ENCODE measurements at regions not wholly inside any gene's neighbourhood (a gene's known extent, or its start where the extent isn't known, plus 50 kb on each side); places are given as distances from the start of the nearest gene placed in this dataset.
"Not testable (repeated sequence)": the region's sequence is repeated elsewhere in the genome, so short reads cannot be mapped to it uniquely, and the experiment has no call there.

DNA sequence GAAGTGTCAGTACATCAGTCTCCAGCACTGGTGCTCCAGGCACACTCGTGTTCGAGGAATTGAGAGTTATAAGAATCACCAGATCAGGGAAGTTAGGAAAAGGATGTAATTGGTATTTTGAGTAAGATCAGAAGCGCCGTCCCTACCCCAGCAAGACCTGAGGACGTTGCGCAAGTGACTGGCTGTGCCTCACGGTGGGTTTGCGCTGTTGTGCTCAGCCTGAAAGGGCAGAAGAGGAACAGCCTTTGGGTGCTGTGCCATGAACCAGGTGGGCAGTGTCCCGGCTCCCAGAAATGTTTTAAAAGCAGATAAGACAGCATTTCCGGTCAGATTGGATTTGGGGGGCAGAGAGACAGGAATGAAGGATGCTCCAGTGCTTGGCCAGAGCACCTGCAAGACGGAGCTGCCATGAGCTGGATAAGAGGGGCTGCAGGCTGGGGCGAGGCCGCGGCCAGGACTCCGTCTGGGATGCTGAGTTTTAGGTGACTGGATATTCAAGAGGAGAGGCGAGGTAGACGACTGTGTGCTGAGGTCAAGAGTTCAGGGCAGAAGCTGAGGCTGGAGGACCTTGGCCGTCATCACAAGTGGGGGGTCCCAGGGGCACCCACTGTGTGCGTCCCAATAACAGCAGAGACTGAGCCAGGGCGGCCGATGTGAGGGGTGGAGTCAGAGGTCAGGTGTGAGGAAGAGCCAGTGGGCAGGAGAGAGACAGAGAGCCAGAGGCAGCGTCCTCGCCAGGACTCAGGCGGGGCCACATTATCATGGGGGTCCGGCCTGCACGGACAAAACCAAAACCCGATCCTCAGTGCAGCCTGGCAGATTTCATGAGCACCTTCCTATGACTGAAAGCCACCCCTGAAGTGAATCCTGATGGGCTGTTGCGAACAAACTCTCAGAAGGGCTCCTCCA, 77.7 kb upstream of the ALKAL2 start:
- no peak for DNase-seq

DNA sequence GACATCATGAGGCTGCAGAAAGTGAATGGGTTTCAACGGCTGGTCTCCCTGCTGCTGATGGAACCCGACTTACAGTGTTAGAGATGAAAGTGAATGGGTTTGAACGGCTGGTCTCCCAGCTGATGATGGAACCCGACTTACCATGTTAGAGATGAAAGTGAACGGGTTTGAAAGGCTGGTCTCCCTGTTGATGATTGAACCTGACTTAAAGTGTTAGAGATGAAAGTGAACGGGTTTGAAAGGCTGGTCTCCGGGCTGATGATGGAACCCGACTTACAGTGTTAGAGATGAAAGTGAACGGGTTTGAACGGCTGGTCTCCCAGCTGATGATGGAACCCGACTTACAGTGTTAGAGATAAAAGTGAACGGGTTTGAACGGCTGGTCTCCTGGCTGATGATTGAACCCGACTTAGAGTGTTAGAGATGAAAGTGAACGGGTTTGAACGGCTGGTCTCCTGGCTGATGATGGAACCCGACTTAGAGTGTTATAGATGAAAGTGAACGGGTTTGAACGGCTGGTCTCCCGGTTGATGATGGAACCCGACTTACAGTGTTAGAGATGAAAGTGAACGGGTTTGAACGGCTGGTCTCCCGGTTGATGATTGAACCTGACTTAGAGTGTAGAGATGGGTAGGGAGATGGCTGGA, 76.1 kb upstream of the ALKAL2 start:
- no peak for DNase-seq

DNA sequence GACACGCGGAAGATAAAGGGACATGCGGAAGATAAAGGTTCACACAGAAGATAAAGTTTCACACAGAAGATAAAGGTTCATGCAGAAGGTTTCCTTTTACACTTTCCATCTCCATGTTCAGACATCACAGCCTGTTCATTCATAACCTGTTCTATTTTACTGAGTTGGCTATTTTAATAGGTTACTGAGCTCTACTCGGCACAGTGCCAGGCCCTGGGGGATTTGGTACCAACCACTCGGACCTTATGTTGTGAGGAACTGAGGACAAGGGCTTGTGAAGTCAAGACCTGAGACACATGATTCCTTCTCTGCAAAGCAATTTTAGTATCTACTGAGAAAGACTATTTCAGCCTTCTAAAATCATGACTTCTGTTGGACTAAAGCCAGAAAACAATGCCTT, 75.0 kb upstream of the ALKAL2 start:
- DNase-seq: no peak

DNA sequence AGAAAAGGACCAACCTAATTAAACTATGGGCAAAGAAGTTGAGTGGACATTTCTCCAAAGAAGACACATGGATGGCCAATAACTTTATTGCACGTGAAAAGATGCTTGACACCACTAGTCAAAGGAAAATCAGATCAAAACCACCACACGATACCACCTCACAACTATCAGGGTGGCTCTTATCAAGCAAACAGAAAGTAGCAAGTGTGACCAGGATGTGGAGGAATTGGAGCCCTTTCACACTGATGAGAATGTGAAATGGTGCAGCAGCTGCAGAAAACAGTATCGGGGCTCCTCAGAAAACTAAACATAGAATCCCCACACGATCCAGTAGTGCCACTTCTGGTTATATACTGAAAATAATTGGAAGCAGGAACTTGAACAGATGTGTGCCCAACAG, 72.2 kb upstream of the ALKAL2 start:
- no peak for DNase-seq

DNA sequence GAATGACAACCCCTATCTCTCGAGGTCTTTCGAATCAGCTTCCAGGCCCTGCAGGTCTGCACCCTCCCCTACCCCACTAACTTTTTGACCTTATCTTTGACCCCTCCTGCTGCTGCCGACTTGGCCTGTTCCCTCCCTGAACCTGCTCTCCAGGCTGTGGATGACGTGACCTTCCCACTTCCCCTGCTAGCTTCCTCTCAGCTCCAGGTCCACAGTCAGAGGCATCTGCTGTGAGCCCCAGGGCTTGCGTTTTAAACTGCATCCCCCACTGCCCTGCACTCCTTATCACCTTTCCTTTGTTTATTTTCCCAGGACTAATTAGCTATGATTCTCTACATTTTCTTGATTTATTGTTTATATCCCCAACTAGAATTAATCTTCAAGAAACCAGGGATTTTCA, 71.2 kb upstream of the ALKAL2 start:
- no peak for DNase-seq

DNA sequence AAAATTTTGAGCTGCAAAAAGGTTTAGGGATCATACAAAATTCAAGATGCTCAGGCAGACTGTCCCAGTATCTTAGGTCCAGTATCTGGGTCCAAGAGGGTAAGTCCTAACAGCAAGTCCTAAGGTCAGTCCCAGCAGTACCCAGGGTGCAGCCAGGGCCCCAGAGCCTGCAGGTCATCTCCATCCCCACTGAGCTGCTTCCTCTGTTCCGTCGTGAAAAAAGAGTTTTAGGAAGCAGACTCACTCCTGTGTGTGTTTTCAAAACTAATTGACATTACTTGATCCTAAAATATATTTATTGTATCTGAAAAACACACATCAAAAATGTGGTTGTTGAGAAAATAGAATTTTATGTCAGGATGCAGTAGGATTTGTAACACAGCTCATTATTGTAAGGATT, 69.9 kb upstream of the ALKAL2 start:
- DNase-seq: no peak

DNA sequence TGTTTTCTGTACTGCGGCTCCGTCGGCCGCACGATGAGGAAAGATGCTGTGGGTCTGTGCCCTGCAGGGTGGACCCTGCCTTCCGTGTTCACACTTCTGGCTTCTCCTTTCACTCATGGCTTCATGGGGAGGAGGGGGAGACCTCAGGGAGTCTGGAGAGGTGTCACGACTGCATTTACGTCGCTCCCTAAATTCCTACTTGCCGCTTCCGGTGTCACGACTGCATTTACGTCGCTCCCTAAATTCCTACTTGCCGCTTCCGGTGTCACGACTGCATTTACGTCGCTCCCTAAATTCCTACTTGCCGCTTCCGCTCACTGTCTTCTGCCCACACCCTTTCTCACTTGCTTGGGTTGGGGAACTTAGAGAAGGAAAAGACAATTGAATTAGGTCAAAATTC, 68.4 kb upstream of the ALKAL2 start:
- DNase-seq: not testable (repeated sequence)

DNA sequence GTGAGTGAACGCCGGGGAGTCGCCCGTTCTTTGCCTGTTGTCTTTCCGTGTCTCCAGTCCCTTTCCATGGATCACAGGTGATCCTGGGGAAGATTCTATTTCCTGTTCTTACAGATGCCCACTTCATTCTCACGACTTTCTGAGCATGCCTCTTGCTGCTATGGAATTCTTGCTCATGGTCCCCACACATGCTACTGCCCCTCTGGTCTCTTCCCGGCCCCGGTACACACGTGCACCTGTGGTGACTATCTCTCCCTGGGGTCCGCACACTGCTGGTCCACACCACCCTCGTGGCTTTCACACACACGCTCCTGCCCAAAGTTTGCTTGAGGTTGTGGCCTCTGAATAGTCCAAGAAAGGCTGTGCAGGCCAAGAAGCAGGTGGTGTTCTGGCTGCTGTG, 67.9 kb upstream of the ALKAL2 start:
- no peak for DNase-seq

DNA sequence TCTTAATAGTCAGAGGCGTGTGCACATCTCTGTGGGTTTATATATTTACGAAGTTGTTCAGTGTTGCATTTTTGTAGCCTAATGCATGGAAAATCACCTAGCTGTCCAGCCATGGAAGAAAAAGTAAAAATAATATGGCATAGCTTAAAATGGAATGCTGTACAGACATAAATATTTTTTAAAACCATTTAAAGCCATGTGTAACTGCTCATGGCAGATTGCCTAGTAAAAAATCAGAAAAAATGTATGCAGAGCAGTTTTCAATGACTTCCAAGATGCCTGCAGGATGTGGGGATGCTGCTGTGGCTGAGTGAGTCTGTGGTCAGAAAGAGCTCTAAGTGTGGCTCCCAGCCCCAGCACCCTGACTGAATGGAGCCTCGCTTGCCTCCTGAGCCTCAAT, 64.8 kb upstream of the ALKAL2 start:
- DNase-seq: no peak

DNA sequence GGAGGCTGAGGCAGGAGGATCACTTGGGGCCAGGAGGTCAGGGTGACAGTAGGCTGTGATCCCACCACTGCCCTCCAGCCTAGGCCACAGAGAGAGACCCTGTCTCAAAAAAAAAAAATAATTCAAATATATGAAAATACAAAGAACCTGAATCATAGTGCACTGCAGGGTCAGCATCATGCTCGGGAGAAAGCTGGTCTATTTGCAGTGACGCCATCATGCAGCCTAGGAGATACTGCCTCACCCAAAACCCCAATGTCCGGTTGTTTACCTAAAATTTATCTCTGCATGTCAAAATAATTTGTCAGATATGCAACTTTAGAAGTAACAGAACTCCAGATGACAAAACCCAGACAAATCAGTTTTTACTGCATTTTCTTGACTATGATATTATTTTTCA, 61.5 kb upstream of the ALKAL2 start:
- DNase-seq: no peak

DNA sequence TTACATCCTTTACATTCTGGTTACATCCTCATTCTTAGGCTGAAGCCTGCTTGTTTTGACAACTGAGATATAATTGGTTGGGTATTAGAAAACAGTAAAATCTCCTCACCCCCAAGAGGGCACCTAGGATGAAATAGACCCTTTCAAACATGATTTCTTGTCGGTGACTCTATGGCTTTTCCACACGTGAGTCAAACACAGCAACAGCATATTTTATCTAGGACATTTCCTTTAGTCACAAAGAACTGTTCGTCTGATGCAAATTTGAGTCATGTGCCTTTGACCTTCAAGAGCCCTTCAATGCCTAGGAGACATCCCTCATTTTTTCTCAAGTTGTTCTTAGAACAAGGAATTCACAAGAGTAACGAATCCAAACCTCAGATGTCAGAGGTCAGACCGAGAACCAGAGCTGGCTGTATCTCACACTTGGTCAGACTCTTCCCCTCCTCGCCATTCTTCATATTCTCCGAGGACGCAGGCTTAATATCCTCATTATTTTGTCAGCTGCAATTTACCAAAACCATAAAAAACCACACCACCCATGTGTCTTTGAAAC, 60.5 kb upstream of the ALKAL2 start:
- no peak for DNase-seq

DNA sequence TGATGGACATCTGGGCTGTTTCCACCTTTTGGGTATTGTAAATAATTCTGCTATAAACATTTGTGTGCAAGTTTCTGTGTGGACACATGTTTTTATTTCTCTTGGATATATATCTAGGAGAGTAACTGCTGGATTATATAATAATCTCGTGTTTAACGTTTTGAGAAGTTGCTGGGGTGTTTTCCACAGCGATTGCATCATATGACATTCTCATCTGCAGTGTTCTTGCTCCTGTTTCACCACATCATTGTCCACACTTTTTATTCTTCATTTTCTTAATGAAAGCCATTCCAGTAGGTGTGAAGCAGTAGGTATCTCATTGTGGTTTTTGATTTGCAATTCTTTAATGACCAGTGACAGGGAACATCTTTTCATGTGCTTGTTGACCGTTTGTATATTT, 56.9 kb upstream of the ALKAL2 start:
- no peak for DNase-seq

DNA sequence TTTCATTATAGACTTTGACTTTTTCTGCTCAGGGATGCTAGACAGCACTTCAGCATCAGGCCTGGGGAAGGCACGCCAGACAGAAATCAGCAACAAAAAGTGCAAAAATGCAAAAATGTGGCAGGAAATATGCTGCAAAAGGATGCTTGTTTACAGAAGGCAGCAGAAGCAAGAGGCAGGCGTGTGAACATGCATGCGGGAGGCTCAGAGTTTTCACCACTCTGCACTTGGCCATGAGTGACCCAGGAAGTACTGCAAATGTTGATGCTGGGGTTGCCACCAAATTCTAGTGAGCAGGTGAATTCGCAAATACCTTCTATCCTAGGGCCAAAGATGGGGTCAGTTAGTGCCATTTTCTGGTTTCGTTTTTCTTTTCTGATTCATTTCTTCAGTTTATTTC, 55.5 kb upstream of the ALKAL2 start:
- no peak for DNase-seq

DNA sequence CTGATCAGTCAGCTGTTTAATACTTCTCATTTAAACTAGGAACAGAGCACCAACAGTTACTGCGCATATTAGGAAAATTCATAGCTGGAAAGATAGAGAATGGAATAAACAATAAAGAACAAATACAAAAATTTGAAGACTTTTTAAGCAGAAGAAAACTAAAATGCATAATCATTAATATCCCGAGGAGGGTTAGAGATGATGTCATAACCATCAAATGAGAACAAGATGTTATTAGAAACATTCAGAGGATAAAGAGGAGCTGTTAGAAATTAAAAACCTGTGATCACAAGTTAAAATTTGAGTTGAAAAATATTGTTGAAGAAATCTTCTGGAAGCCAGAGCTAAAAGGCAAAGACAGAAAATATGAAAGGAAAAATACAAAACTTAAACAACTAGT, 54.0 kb upstream of the ALKAL2 start:
- DNase-seq: no peak

DNA sequence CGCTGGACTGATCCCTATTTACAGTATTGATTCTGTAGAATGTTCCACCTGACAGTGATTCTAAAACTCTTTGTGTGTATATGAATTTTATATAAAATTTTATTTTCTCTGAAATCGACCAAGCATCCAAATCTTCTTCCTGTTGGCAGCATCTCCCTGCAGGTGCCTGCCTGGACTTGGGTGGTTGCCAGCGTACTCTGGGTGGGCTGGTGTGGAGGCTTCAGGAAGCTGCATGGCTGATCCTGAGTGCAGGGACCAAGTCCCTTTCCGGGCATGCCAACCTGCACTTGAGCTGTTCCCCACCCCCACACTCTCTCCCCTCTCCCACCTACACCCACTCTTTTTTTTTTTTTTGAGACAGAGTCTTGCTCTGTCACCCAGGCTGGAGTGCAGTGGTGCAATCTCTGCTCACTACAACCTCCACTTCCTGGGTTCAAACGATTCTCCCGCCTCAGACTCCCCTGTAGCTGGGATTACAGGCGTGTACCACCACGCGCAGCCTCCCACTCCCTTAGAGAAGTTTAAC, 53.2 kb upstream of the ALKAL2 start:
- no peak for DNase-seq

Measured in OCI-M1 (cell line).